ENCODE measurements at regions not wholly inside any gene's neighbourhood (a gene's known extent, or its start where the extent isn't known, plus 50 kb on each side); places are given as distances from the start of the nearest gene placed in this dataset.

DNA sequence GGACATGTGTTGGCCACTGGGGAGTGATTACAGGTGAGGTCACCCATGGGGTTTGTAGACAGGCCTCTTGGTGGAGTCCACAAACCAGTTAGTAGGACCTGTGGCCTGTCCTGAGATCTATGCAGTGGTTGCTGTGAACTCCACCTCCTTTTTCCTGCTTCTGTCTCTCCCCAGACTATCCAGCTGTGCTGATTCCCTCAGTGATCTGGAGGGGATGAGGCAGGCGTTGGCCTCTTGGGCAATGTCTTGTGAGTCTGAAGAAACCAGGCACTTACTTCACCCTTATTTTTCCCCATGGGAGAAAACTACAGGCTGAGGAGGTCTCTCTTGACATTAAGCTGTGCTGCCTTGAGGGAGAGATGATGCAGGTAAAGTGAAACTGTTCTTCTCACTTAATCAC is 257.2 kb upstream of the PRICKLE1 start:
- DNase-seq = no peak

DNA sequence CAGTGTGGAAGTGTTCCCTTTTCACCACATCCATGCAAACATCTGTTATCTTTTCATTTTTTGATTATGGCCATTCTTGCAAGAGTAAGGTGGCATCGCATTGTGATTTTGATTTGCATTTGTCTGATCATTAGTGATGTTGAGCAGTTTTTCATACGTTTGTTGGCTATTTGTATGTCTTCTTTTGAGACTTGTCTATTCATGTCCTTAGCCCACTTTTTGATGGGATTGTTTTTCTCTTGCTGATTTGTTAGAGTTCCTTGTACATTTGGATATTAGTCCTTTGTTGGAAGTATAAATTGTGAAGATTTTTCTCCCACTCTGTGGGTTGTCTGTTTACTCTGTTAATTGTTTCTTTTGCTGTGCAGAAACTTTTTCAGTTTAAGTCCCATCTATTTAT is 244.5 kb upstream of the PRICKLE1 start:
- DNase-seq = no peak

DNA sequence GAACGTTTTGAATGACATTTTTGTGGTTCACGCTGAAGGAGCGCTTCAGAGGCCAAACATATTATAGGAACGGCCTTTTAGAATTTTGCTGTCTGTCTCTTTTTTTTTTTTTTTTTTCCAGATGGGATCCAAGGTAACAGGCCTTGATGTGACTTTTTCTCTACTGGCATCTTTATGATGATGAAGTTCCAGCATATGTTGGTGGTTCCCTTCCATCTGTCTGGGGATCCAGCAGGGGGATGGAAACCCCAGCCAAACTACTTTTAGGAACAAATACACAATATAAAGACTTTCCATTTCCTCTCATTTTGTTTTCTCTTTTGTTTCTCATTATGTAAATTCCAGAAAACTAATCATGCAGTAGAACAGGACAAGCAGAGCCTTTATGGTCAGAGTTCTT is 239.3 kb upstream of the PRICKLE1 start:
- DNase-seq = no peak

DNA sequence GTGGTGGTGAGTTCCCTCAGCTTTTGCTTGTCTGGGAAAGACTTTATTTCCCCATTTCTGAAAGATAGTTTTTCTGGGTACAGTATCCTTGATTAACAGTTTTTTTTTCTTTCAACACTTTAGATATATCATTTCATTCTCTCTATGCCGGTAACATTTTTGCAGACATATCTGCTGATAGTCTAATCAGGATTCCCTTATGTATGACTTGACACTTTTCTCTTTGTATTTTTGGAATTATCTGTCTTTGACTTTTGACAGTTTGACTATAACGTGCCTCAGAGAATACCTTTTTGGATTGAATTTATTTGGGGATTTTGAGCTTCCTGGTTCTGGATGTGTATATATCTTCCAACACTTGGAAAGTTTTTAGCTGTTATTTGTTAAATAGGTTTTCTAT is 234.8 kb upstream of the PRICKLE1 start:
- DNase-seq = no peak

DNA sequence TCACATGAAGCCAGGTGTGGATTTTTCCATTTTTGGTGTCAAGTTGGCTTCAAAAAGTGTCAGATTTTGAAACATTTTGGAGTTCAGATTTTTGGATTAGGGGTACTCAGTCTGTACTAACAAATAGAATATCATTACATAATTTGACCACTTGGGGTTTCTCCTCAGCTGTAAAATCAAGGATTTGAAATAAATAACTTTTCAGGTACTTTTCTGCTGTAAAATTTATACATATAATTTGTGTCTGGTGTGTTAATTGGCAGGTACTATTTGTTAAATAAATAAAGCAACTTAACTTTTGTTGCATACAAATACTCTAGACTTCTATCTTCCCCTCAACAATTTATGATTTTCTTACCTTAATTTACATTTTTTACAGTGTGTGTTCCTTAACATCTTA is 234.1 kb upstream of the PRICKLE1 start:
- DNase-seq = no peak

DNA sequence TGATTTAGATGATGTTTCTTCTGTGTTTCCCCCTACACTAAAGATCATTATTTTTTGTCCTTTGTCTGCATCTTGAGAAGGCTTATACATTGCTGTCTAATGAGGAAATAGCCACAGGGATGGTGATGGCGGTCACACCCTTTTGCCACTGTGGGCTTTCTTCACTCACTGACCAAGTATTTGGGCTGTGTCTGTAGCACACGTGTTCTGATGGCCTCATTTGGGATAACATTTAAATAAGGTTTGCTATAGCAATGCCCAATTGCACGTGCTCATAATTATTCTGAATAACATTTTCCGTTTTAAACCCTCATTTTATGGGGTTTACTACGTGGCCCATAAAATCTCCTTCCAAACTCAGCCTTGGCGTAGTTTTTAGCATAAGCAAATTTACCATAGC is 230.3 kb upstream of the PRICKLE1 start:
- no peak for DNase-seq

DNA sequence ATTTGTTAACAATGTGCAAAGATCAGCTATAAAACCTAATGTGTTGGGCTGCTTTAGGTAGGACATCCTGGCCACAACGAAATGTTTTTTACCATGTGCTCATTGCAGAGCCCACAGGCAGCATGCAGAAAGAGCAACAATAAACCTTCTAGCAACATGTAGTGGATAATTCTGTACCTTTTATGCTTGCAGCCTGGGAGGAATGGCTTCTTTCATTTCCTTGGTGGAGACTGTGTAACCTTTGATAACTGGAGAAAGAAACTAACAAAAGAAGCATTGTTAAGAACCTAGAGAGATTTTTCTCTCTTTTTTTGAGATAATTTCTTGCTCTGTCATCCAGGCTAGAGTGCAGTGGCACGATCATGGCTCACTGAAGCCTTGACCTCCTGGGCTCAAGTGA is 225.5 kb upstream of the PRICKLE1 start:
- no peak for DNase-seq

DNA sequence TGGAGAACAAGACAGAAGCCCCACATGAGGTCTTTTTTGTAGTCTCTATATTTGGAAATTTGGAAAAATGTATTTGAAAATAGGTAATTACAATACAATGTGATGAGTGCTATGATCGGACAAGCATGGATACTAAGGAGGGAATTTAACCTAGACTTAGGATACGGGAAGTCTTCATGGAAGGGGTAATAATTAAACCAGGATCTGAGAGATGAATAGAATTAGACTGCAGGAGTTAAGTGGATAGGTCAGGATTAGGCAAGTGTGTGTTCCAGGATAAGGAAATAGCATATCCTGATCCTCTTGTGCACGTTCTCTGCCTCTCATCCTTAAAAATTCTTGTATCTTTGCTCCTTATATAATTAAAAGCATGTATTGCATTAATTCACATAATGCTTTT is 223.3 kb upstream of the PRICKLE1 start:
- no peak for DNase-seq

DNA sequence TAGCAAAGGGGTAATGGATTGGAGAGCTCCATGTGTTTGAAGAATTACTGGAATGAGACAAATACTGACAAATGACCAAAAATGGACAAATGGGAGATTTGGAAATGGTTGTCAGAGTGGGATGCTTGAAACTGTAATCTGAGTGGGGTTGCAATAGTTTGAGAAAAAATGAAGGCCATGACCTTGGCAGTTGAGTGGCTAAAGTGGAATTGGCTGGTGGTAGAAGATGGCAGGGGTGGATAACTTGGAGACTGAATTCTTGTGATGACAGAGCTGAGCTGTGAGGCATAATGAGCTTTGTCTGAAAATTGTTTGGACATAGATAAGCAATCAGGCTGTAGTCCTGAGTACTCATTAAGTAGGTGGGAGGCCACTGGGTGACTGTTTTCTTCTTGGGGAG is 222.5 kb upstream of the PRICKLE1 start:
- no peak for DNase-seq

DNA sequence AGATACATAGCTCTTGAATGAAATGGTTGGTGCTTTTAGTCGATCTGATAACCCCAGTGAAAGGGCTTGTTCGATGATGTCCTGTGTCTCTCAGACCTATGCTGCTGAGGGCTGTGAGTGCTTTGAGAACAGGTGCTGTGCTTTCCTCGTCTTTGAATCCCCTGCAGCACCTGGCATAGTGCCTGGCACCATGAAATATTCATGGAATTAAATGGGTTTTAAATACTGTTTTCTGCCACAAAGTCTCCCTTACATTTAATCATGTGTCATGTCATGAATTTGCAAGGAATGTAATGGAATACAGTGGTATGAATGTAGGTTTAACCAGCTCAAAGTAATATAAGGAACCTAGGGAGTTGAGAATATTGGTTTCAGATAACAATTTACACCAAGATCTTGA is 220.5 kb upstream of the PRICKLE1 start:
- DNase-seq = no peak

DNA sequence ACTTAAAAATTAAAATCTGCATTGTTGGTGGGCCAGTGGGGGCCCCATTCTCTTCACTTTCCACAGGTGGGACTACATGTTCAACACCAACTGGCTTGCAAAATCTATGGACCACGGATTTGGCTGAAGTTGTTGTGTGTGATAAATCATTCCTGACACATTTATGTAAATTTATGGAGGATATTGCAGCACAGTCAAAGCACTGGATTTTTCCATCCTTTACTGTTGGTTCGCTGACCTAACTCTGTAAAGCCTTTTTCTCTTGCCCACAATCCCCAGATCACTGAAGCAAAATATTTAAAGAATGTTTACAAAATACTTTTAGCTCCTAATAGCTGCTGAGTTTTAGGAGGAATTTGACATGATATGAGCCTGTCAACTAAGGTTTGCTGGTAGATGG is 219.7 kb upstream of the PRICKLE1 start:
- no peak for DNase-seq

DNA sequence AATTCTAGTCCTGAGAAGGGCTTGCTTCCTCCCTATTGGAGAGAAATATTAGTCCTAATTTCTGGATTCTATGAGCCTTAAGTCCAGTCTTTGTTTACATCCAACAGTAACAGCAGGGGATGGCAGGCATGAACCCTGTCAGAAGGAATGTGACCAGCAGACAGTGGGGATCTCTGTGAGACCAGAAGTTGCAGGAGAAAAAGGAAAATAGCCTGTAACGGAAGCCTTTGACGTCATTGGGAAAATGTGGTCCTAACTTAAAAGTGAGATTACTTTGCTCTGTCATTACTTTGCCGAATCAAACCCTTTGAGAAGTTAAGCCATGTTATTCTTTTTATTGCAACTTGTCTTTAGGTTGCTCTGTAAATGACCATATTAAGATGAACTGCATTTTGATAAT is 218.2 kb upstream of the PRICKLE1 start:
- no peak for DNase-seq

DNA sequence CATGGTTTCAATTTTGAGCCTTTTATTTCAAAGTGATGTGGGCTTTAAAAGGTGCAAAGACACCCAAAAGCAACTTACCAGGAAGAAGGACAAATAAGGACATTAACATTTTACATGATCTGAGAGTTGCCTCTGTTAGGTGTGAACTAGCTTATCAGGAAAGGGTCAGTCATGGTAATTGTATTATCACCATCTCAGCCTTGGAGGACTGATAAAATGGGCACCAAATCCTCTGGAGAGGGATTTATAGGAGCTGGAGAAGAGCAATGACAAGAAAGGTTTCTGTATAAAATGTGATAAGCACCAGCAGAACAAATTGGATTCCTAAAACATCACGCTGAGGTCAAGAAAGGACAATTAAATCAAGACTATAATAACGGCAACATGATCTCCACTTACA is 217.7 kb upstream of the PRICKLE1 start:
- DNase-seq = no peak

DNA sequence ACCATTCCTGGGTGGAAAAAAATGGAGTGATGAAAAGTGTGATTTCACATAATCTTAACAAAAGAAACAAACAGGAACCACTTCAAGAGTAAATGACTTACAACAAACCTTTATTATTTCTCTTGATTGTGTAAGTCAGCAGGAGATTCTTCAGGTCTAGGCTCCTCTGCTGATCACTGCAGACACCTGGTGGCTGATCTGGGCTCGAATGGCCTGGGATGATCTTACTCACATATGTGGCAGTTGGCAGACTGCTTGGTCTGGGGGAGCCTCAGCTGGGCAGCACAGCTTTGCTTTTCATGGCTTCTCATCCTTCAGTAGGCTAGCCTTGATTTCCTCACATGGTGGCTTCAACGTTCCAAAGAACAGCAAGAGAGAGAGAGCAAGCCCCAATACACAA is 215.4 kb upstream of the PRICKLE1 start:
- DNase-seq = no peak

DNA sequence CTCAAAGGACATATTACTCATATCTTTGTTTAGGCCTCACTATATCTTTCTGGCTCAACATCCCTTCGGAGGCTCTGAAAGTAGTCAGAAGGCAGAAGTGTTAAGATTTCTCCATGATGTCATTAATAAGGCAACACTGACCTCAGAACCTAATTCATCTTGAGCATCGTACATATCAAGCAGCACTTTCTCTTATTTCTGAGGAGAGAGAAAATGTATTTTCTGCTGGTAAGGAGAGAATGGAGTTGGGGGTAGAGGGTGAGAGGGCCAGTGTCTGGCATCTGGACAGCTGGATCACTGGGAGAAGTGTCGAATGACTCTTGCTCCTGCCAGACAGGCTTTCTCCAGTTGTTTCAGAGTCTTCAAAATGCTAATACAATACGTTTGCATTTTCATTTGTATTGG is 213.2 kb upstream of the PRICKLE1 start:
- no peak for DNase-seq

DNA sequence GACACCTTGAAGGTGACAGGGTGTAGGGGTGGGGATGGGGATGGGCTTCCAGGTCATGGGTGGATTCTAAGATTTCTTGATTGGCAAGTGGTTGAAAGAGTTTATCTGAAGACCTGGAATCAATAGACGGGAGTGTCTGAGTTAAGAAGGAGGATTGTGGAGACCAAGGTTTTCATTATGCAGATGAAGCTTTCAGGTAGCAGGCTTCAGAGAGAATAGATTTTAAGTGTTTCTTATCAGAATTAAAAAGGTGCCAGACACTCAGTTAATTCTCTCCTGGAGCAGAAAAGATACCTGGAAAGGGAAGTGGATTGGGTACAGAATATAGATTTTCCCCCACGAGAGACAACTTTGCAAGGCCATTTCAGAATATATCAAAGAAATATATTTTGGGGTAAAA is 211.7 kb upstream of the PRICKLE1 start:
- DNase-seq = no peak

DNA sequence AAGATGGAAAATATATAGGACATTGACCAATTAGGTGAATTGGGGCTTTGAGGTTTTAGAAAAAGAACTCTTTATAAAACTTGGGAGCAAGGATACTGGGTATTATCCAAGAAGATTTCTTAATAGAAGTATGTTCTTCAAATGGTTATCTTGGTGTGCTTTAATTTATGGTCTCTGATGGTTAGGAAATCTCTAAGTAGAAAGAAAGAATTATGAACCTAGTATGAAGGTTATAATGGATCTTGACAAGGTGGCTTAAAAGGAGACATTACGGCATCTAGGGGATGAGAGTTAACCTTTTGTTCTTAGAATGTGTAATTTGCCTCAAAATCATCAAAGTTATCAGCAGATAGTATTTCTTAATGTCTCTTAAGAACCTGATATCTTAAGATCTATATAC is 210.4 kb upstream of the PRICKLE1 start:
- DNase-seq = no peak

DNA sequence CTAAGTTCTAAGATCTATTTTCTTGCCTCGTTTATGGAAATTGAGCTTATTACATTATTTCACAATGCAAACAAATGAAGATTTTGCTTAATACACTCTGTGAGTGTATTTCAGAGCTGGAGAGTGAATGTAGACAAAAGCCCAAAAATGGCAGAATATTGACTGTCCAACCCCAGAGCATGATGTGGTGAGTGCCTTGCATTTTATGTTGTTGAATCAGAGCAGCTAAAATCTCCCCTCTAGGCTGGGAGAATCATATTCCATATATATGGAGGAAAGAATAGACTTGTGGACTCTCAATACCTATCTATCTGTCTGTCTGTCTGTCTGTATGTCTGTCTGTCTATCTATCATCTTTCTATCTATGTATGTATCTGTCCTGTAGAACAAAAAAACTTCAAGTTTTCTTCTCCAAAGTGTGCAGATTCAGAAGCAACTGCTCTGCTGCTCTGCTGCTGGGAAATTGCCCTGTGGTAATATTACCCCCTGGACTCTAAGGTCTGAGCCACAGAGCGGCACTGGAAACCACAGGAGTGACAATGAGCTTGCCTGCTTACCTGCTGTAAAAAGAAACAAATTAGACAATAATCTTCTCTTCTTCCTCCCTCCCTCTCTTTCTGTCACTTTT is 209.4 kb upstream of the PRICKLE1 start:
- no peak for DNase-seq

DNA sequence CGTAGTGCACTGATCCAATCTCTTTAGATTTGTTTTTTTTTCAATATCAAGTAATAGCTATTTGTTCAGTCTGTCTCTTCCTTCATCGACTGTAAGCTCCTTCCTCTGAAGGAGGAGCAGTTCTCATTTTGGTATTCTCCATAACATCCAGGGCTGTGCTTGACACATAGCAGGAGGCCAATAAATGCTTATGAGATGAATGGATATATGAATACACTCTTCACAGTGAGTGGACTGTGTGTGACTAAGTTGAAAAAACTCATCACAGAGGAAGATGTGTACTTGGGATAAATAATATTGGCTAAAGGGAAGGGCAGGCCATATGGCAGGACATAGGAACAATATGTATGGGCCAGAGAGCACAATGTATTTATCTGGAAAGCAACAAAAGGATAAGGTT is 205.3 kb upstream of the PRICKLE1 start:
- DNase-seq = no peak

DNA sequence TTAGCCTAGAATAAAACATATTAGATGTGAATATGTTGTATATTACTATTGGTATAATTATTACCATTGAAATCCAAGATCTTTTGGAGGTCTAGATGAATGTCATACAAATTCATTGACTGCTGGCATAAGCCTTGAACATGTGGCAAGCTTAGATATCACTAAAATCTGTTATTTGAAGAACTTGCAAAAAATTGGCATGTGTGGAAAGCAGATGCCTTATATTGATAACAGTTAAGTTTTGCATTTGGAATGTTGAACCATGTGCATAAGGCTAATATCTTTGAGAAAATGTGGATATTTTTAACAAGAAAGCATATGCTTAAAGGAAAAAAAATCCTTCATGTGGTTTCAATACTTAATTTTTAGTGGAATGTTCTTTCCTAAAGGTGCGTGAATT is 203.6 kb upstream of the PRICKLE1 start:
- no peak for DNase-seq

DNA sequence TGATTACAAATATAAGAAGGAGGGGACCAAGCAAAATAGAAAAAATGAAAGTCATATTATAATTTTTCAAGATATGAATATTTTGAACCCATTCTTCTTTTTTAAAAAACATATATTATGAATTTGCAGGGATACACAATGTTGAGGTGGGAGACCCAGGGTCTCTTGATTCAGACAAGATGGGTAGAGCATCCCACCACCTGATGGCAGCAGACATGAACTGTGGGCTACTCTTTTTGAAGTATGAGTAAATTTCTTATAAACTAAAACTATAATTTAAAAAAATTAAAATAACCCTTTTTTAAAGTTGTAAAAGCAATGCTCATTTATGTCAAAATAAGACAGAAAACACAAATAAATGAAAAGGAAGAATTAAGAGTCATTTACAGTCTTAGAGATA is 202.7 kb upstream of the PRICKLE1 start:
- DNase-seq = no peak

DNA sequence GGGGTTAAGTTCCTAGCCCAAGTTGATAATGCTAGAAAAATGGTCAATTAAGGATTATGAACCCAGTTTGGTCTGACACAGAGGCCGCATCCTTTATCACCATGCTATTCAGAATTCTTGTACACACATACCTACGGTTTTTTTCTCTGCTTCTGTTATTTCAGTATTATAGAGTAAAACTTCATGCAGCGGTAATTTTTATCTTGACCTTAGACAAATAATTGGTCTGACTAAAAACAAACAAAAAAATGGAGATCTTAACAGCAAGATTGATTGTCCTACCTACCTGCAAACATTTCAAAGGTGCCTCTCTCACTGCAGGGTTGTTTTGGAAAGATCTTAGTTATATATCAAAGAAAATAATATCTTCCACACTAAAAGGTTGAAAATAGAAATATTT is 201.9 kb upstream of the PRICKLE1 start:
- no peak for DNase-seq

DNA sequence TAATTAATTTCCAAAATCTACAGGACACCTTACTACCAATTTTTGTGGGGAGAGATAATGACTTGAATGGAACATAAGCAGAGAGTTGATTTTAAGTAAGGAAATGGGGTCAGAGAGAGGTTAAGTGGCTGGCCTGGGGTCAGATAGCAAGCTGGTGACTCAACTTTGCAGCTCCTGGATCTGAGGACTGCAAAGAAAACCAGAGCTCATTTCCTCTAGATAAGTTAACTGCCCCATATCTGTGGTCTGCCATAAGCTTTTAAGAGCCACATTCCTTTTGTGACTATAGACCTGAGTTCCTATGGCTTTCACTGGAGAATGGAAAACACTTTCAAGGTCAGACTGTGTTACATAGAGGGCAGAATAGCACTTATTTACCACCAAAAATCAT is 201.2 kb upstream of the PRICKLE1 start:
- no peak for DNase-seq

DNA sequence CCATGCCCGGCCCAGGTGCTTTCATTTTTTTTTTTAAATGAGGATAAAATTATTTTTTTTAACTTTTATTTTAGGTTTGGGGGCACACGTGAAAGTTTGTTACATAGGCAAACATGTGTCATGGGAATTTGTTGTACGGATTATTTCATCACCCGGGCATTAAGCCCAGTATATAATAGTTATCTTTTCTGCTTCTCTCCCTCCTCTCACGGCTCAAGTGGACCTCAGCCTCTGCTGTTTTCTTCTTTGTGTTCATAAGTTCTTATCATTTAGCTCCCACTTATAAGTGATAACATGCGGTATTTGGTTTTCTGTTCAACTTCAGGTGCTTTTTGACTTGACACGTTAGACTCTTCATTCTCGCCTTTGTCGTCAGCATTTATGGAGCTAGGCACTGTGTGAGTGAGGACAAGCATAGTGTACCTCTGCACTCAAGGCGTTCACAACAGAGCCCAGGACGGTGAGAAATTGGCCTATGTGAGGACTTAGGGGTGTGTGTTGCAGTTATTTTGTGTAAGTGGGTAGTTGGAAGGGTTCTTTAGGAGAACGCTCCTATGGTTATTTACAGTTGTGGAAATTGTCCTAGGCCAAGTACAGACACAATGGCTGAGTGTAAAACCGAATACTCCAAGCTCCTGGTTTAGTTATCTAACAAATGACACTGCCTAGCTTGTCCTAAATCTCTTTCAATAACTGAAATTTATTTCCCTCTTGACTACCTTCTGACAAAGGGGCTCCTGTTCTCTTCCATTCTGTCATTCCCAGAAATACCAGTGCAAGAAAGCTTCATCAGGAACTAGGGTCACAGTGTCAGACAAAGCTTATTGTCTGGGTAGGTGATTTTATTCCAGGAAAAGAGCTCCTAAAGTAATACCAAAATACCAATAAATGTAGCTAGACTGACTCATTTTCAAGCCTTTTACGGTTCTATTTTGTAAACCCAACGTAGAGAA is 200.5 kb upstream of the PRICKLE1 start:
- DNase-seq = no peak
